Lung (tissue), 11 donors: ENCODE measurements at regions not wholly inside any gene's neighbourhood (a gene's known extent, or its start where the extent isn't known, plus 50 kb on each side); places are given as distances from the start of the nearest gene placed in this dataset.
"Not testable (repeated sequence)": the region's sequence is repeated elsewhere in the genome, so short reads cannot be mapped to it uniquely, and the experiment has no call there.

Experiments
- ATAC-seq: fragments of 200-7000 bp; cut with Tn5 transposase; one replicate; pipeline ENCODE4 v1.9.1; 2020; ENCODE audit warnings: moderate number of reproducible peaks; ENCODE audit not compliant: insufficient read depth, low FRiP score
- DNase-seq, 3 donors: peaks; one replicate each; pipeline ENCODE4 v3.0.0-alpha.2; 2013 to 2017
- H3K27ac ChIP-seq, 2 donors: one replicate each; pipeline ENCODE4 v1.5.1; 2013; ENCODE audit warnings: mild to moderate bottlenecking in 2 of 2, moderate library complexity in 2 of 2, control low read depth in 1 of 2, inconsistent platforms in 1 of 2, low read depth in 1 of 2, low read length in 1 of 2
- H3K27me3 ChIP-seq, 3 donors: one replicate each; pipeline ENCODE4 v1.5.1; 2013; ENCODE audit warnings: low read length in 2 of 3; ENCODE audit not compliant: control insufficient read depth in 3 of 3, insufficient read depth in 3 of 3
- H3K36me3 ChIP-seq, 4 donors: one replicate each; pipeline ENCODE4 v1.5.1; 2013; ENCODE audit warnings: low read length in 4 of 4, mild to moderate bottlenecking in 1 of 4, moderate library complexity in 1 of 4; ENCODE audit not compliant: control insufficient read depth in 4 of 4, insufficient read depth in 4 of 4
- H3K4me1 ChIP-seq, 5 donors: one replicate each; pipeline ENCODE4 v1.5.1; 2013; ENCODE audit warnings: low read length in 5 of 5, mild to moderate bottlenecking in 2 of 5, moderate library complexity in 1 of 5; ENCODE audit not compliant: control insufficient read depth in 5 of 5, insufficient read depth in 5 of 5
- H3K4me3 ChIP-seq: one replicate; pipeline ENCODE4 v1.5.1; 2013; ENCODE audit warnings: mild to moderate bottlenecking, control low read depth, moderate library complexity
- H3K9ac ChIP-seq, 2 donors: one replicate each; pipeline ENCODE4 v1.5.1; 2013; ENCODE audit warnings: low read length in 2 of 2, control low read depth in 1 of 2; ENCODE audit not compliant: insufficient read depth in 1 of 2
- H3K9me3 ChIP-seq, 4 donors: one replicate each; pipeline ENCODE4 v1.5.1; 2013; ENCODE audit warnings: low read length in 3 of 4, mild to moderate bottlenecking in 1 of 4, moderate library complexity in 1 of 4; ENCODE audit not compliant: control insufficient read depth in 4 of 4, insufficient read depth in 3 of 4
- WGBS, 2 donors: extraction: QIAGEN DNeasy Blood & Tissue Kit; methylation state at CpG; one replicate each; pipeline ENCODE4 v1.1.7; 2013; 5-methylcytosine and 5-hydroxymethylcytosine counted together
- TF ChIP-seq, protein P1 (sequence below): IDR thresholded peaks from 2 replicates; pipeline ENCODE4 v1.5.1; 2012; ENCODE audit warnings: mild to moderate bottlenecking; ENCODE audit errors: control extremely low read depth, extremely low read depth
- donor health status: control.
- donor health status: control.
- donor health status: Bipolar disorder and iron deficiency.
- donor health status: healthy.
- donor health status: DM: yes; HTN: yes; CAD: no.

- peak overlapping the region; percentile 30 to 38 for H3K9ac ChIP-seq
- peaks cover 0 to 2% (median 0%) of the 10 kb centered on the region in 4 donors for H3K9me3 ChIP-seq
- ATAC-seq, result peak; percentile 64
- WGBS, 2 donors, result 2 to 4% methylated on average over 37 of the region's 37 CpGs
- no peak overlapping the region for H3K27ac ChIP-seq
- peaks cover 0 to 7% (median 0%) of the 10 kb centered on the region in 5 donors for H3K4me1 ChIP-seq
- TF ChIP-seq, protein P1, sequence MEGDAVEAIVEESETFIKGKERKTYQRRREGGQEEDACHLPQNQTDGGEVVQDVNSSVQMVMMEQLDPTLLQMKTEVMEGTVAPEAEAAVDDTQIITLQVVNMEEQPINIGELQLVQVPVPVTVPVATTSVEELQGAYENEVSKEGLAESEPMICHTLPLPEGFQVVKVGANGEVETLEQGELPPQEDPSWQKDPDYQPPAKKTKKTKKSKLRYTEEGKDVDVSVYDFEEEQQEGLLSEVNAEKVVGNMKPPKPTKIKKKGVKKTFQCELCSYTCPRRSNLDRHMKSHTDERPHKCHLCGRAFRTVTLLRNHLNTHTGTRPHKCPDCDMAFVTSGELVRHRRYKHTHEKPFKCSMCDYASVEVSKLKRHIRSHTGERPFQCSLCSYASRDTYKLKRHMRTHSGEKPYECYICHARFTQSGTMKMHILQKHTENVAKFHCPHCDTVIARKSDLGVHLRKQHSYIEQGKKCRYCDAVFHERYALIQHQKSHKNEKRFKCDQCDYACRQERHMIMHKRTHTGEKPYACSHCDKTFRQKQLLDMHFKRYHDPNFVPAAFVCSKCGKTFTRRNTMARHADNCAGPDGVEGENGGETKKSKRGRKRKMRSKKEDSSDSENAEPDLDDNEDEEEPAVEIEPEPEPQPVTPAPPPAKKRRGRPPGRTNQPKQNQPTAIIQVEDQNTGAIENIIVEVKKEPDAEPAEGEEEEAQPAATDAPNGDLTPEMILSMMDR, result no peak
- peak; percentile 63 to 74 (median 70) for DNase-seq
- H3K36me3 ChIP-seq, result no peaks in the 10 kb centered on the region
- H3K27me3 ChIP-seq, result peaks cover 0 to 3% (median 0%) of the 10 kb centered on the region in 3 donors
- H3K4me3 ChIP-seq, result no peak overlapping the region
Measured at GRCh38 chr3:75906555-75907112, 121.3 kb upstream of the ZNF717 start.

GRCh38 chr3:75913800-75914350 is 128.5 kb upstream of the ZNF717 start:
- H3K27ac ChIP-seq, result no peak overlapping the region
- H3K27me3 ChIP-seq, result no peaks in the 10 kb centered on the region
- no peak overlapping the region for H3K4me3 ChIP-seq
- no peaks in the 10 kb centered on the region for H3K9me3 ChIP-seq
- H3K9ac ChIP-seq, result no peak overlapping the region
- H3K4me1 ChIP-seq, result no peaks in the 10 kb centered on the region
- 51 to 54% methylated on average over 2 of the region's 2 CpGs for WGBS, 2 donors
- DNase-seq, result no peak
- TF ChIP-seq, protein P1, result no peak
- no peak for ATAC-seq
- no peaks in the 10 kb centered on the region for H3K36me3 ChIP-seq

DNA sequence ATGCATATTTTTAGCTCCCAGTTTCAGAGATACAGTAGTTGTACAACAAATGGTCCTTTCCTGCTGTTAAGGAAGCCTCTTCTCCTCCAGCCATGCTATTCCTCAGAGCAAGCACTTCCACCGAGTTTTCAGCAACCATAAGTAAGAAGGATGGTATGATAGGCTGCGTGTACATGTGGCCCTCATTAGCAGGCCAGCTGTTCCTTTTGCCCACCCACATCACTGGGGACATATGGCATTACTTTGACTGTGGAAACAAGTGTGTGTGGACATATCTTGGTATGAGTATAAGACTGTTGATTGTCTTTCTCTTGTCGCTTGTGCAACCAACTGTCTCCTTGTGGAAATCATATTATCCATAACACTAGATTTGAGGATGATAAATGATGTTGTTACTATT is 129.4 kb upstream of the ZNF717 start:
- H3K36me3 ChIP-seq, DNase-seq, H3K27ac ChIP-seq, H3K27me3 ChIP-seq, H3K4me1 ChIP-seq, ATAC-seq, H3K9me3 ChIP-seq, H3K4me3 ChIP-seq, H3K9ac ChIP-seq: not testable (repeated sequence)
- 79 to 85% methylated on average over 3 of the region's 3 CpGs for WGBS, 2 donors

- H3K36me3 ChIP-seq, result no peaks in the 10 kb centered on the region
- no peaks in the 10 kb centered on the region for H3K9me3 ChIP-seq
- DNase-seq (no peak), ATAC-seq (no peak)
- H3K27ac ChIP-seq, result no peak overlapping the region
- H3K4me1 ChIP-seq, result no peaks in the 10 kb centered on the region
- H3K27me3 ChIP-seq, result no peaks in the 10 kb centered on the region
- whole genome bisulfite sequencing, 2 donors, result 75 to 76% methylated on average over 4 of the region's 4 CpGs
- TF ChIP-seq, protein P1, result no peak
- H3K4me3 ChIP-seq, result no peak overlapping the region
- H3K9ac ChIP-seq, result no peak overlapping the region
Measured at GRCh38 chr3:75938921-75939320, 153.6 kb upstream of the ZNF717 start.
